HG03521 (cell line): ENCODE measurements at regions not wholly inside any gene's neighbourhood (a gene's known extent, or its start where the extent isn't known, plus 50 kb on each side); places are given as distances from the start of the nearest gene placed in this dataset.
A peak's percentile ranks its signal among the peaks of the same experiment; 100 is the strongest.
"Not testable (repeated sequence)": the region's sequence is repeated elsewhere in the genome, so short reads cannot be mapped to it uniquely, and the experiment has no call there.

Experiments
- ATAC-seq: cut with Tn5 transposase; IDR thresholded peaks from one replicate; pipeline ENCODE4 v1.9.1; 2021; ENCODE audit warnings: mild to moderate bottlenecking, moderate library complexity; ENCODE audit not compliant: unreplicated experiment

DNA sequence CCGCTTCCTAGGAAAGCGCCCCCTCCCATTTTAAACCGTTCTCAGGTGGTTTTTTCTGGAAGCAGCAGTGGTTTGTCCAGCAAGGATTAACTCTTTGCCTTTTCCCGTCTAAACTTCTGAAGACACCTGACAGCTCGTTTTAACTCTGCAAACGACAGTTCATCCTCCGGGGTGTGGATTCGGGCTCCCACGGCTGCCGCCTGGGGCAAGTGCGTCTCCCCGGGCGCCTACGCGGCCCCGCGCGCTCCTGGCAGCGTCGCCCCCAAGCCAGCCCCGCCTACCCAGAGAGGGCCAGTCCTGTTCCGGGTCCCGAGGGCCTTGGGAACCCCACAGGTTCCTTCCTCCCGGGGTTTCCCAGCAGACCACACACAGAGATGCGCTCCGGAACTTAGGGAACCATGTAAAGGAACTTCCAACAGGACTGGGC lies 54.4 kb downstream of the PRR18 start:
- no peak for ATAC-seq

DNA sequence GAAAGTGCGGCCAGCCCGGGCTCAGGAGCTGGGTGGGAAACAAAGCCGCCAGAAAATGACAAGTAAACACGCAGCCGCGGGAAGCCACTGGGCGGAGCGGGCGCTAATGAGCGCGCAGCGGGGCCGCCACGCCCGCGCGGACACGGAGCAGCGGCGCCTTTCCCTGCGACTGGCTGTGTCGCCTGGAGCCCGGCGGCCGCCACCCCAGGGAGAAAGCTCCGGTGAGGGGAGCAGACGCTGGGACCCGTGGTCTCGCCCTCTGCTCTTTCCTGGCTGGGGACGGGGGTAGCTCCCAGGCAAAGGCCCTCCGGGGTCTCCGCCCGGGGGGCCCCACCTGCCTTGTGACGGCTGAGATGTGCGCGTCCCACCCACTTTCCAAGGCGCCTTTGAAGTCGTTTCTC lies 54.9 kb downstream of the PRR18 start:
- no peak for ATAC-seq

DNA sequence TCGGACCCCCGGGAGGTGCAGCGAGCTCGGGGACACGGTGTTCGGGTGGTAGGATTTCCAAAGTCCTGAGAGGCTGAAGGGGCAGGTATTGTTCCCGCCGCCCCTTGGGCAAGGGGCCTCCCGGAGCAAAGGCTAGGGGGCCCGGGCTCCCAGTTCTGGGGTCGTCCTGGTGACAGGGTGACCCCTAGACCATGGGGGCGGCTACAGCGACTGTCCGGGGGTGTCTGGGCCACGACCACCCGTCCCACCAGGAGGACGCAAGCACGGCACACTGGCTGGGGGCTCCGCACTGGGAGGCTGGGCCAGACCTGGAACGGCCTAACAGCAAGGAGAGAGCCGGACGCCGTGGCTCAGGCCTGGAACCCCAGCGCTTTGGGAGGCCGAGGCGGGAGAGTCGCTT lies 55.6 kb downstream of the PRR18 start:
- no peak for ATAC-seq

DNA sequence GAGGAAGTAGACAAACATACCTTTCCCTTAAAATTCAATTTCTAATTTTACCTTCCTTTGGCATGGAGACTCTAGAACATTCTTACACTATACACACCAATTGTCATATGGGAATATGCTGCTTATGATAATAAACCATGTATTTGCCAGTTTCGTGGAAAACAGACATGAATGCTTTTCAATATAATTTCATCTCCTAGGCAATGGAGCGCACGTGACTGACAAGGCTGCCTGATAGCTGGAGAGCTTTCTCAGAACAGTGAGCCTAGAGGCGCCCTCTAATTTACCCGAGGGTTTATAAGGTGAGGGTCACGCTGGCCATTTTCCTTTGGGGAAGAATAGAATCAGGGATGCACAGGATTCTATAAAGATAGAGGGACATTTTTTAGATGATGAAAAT lies 56.5 kb downstream of the PRR18 start:
- ATAC-seq, result no peak

DNA sequence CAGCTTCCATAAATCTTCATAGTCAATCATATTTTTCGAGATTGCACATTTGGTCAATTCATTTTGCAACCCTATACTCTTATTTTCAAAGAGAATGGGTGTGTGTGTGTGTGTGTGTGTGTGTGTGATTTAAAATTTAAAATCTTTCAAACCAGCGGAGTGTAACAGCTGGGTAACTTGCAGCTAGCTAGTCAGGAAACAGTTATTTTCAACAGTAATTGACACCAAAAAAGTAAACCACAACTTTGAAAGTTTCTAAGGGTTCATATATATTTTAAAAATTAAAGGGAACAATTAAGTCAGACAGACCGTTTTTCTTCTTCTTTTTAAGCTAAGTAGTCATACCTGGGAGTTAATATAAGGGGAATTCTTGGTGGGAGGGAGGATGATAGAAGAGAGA lies 57.0 kb downstream of the PRR18 start:
- ATAC-seq, result no peak

DNA sequence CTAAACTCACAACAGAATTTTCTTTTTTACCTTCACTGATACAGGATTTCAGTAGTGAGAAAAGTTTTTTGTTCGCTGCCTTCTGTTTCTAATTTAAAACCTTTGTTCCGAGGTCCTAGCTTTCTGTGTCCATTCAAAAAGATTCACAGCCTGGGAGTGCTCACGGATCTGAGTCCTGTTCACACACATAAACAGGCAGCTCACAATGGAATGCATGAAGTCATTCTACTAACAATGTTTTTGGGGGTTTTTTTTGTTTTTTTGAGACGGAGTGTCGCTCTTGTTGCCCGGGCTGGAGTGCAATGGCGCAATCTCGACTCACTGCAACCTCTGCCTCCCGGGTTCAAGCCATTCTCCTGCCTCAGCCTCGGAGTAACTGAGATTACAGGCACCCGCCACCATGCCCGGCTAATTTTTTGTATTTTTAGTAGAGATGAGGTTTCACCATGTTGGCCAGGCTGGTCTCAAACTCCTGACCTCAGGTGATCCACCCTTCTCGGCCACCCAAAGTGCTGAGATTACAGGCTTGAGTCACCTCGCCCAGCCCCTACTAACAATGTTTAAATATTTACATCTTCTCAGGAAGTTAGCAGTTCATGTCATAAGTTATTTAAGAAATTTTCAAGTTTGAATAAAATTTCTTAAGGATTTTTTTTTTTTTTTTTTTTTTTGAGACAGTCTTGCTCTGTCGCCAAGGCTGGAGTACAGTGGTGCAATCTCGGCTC lies 59.0 kb downstream of the PRR18 start:
- ATAC-seq, result not testable (repeated sequence)

DNA sequence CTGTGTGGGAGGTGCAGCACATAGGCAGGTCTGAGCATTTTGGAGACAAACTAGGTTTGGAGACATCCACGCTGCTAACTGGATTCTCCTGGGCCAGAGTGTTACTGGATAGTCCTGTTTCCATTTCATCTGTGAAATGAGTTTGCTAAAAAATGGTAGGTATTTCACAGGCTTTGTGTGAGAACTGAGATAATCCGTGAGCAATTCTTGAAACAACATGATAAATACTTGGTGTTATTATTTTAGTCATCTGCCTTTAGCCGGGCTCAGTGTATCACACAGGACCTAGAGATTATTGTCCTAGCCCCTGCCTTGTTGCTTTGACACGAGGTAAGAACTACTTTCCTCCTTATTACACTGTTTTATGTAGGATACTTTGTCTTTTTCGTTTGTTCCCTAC lies 63.0 kb downstream of the PRR18 start:
- ATAC-seq, result no peak

DNA sequence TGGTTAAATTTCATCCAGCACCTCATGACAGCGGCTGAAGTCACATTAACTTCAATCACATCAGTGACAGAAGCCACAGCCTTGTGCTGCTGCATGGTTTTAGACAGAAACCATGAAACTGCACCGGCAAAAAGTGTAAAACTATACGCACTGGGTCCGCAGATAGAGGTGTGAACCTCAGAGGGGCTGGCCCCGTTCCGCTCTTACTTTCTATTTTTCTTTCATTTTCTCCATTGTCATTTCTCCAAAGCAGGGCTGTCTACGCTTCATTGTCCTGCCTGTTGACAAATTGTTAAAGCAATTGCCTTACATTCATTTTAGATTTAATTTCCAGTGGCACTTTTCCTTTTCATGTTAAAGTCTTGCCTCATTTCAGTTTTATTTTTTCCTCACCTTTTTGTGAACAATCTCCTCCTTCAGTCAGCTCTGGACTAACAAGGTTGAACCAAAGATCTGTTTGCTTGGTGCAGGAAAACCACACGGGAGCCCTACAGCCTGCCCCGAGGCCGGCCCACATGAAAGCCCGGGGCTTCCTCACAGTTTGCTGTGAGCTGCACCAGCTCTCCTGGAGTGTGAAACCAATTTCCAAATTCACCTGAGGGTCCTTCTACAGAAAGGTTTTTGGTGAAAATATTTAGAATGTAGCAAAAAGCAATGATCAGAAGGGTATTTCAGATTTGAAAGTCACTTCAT lies 63.7 kb downstream of the PRR18 start:
- ATAC-seq, result peak; percentile 94

DNA sequence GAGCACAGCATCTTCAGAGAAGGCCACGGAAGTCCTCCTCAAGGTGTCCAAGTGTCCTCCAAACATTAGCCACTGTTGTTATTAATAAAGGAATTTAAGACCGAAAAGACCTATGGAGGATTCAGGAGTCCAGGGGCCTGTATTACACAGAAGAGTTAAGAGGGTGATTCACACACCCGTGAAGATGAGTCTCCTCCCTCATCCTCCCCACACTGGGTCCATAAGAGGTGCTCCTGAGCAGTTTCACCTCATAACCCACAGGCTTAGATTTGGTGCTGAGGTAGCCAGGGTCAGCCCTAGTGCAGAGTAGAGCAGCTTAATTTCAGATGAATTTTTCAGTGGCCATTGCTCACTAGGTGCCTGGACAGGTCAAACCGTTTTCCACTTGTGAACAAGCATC lies 65.3 kb downstream of the PRR18 start:
- no peak for ATAC-seq

DNA sequence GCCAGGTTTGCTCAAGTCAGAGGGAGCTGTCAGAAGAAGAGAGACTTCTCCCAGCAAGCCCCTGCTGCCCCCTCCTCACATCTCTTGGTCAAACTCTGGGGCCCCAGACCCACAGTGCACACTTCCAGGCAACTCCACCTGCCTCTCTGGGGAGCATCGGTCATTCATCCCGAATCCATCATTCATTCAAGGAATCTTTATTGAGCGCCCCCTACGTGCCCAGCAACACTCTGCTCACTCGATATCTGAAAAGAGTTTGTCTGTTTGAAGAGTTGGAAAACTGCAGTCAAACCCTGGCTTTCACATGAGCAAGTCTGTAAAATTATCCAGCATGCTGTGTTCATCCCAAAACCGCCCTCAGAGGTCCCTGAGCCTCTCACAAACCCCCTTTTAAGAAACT lies 66.2 kb downstream of the PRR18 start:
- no peak for ATAC-seq

DNA sequence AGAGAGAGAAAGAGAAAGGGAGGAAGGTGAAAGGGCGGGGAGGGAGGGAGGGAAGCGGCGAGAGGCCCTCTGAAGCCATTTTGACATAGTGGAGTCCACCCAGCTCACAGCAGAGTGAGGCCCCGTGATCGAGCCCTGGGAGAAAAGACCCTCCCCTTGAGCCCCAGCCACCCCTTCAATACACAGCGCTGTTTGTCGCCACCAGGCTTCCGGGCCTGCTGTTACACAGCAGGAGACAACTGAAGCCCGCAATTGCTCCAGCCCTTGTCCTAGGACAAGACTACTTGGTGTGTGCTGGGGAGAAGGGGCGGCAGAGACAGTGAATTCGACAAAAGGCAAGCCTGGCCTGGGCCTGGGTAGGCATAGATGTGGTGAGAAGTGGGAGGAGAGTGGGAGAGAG lies 67.3 kb downstream of the PRR18 start:
- ATAC-seq, result no peak

DNA sequence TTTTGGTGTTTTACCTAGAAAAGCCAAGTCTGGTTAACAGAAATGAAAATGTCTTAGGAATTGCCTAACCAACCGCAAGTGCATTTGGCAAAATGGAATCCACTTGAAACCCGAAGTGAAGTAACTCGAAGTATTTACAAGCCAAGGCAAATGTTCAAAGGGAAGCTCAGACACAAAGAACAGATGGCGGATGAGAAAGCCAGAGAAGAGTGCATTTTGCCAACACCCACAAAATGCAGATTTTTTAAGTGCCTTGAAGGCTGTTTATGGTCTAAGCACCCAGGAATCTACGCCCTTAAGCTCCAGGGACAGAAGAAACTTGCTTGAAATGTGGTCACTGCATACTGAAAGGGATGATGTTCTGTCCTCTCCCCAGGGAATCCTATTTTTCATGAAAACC lies 70.0 kb upstream of the TBXT start:
- no peak for ATAC-seq

DNA sequence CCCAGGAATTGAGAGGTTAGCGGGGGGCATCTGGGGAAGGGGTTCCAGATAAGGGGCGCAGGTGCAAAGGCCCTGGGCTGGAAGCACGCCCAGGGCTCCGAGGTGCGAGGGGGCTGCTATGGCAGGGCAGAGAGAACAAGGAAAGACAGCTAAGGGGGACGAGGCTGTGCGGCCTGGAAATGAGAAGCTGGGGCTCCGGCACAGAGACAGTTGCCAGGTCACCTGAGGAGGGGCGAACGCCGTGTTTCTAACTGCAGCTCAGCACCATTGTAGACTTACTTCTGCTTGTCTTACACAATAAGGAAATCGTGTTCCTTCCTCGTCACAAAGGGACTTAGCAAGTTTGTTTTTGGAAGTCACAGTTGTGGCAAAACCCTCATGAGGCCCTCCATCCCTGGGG lies 68.9 kb upstream of the TBXT start:
- ATAC-seq, result no peak

DNA sequence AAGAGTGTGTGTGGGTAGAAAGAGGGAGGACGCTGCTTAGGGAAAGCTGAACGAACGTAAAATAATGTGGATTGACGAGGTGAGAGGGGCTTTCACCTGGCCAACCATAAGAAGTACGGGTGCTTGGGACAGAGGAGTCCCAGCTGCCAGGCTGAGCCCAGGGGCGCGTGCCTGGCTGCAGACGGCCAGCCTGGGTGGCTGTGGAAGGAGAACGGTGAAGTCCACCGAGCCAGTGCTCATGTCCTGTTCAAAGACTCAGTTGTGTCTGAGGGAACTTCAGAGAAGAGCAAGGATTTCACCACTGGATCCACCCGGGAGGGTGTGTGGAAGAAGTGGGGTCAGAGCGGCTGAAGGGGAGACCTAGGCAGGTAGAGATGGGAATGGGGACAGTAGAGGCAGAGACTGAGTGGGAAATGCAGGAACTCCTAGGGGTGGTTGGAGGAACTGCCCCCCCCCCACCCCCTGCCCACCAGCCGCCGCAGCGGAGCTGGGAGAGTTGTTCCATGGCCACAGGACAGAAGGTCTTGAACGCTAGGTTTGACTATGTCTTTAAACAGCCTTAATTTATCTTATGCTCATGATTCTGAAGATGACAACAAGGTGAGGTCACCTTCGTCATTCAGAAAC lies 68.1 kb upstream of the TBXT start:
- no peak for ATAC-seq

DNA sequence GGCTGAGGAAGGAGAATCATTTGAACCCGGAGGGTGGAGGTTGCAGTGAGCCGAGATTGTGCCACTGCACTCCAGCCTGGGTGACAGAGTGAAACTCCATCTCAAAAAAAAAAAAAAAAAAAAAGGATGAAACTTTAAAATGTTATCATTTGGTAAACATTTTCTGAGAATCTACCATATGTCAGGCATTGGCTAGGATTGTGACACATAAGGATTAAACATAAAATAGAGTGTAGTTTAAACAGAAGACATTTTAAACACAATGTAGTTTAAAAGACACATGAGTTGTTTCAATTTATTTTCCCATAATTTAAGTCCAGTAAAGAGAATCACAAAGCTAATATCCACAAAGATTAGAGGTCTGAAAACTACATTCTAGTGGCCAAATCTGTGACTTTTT lies 63.5 kb upstream of the TBXT start:
- ATAC-seq, result not testable (repeated sequence)

DNA sequence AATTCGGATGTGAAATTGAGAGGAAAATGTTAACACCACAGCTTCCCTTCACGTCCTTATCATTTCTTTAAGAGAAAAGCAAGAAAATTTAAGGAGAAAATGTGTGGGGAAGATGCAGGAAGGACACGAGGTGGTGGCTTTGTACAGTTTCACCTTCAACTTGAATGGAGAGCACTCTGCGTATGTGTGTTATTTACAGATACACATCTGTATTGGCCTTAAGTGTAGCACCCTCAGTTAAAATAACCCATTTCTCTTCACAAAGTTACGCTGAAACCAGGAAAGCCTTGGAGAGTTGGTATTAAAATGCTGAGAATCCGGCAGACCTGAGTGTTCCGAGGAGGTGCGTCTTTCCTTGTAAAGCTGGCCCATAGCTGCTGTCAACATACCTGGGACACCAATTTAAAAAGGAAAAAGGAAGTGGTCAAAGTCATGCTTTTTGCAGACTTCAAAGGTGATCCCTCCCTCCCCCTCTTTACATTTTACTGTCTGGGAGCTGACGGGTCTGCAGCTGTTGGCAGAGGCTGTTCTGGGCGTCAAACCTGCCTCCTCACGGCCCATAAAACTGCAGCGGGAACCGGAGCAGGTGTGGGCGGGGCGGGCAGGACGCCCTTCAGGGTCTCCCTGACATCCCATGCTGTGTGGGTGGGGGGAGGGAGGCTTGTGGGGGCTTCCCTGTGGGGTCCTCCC lies 61.3 kb upstream of the TBXT start:
- no peak for ATAC-seq

DNA sequence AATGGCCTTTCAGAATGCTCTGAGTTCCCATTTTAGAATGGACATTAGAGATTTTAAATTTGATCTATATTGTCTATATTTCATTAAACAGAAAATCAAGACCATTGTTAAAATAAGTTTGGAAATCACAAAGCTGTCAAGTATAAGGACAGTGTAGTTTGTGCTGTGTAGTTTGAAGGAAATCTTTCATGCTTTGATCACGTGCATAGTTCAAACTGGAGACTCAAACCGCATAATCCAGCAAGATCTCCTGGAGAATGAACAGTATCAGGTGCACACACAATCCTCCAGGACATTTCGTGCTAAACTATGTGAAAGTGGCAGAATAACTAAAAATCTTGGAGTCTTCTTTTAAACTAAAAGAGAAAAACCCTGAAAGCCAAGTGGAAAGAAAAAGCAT lies 60.8 kb upstream of the TBXT start:
- ATAC-seq, result no peak

DNA sequence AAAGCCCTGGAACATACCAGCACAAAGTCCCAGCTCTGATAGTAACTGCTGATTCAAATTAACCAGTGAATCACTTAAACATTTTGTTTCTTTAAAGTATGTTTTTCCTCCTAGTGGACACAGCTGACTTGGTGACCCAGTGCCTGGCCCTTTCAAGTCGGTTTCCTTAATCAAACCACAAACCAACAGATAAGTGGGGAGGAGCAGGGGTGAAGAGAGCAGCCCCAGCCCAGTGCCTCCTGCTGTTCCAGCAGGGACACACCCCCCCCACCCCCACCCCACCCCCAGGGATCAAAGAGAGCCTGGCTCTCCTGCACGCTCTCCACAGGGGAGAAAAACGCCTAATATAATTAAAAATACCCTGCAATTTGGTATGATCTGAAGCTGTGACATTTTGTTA lies 55.4 kb upstream of the TBXT start:
- ATAC-seq, result no peak

DNA sequence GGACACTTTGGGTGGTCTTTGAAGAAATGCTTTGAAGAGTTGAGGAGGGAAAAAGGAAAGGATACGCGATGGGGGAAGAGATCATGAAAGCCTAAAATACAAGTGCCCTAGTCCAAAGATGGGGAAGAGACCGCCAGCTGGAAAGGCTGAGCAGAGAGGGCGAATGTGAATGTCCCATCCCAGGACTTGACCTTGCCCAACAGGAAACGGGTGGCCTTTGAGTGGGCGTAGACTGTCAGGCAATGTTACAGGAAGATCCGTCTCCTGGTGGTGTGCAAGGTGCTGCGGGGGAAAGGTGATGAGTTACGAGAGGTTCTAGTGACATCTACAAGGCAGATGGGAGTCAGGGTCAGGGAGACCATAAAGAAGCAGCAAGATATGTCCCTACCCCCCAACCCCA lies 55.0 kb upstream of the TBXT start:
- no peak for ATAC-seq

DNA sequence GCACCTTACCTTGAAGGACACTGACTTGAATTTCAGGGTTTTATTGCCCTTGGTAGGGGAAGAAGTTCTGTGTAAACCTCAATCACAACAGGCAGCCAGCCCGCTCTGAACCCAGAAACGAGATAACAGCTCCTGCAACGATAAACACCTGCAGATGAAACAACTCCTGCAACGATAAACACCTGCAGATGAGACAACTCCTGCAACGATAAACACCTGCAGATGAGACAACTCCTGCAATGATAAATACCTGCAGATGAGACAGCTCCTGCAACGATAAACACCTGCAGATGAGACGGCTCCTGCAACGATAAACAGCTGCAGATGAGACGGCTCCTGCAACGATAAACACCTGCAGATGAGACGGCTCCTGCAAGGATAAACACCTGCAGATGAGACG lies 54.0 kb upstream of the TBXT start:
- ATAC-seq, result no peak

DNA sequence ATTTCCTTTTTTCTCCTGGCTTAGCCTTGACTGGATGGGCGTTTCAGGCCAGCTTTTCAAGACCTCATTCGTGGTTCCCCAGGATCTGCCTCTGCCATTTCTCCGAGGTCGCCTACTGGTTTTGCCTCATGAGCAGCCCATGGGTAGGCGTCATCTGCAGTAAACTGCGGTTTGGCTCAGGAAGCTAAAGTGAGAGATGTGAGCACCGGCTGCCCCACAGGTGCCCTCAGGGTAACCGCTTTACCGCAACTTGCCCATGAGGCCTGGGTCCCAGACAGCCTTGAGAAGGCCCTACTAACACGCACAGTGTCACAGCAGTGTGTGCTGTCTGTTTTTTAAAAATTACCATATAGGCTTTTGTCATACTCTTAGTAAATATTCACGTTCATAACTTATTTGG lies 53.4 kb upstream of the TBXT start:
- ATAC-seq, result no peak
